NCI-H510A (cell line): ENCODE measurements at regions not wholly inside any gene's neighbourhood (a gene's known extent, or its start where the extent isn't known, plus 50 kb on each side); places are given as distances from the start of the nearest gene placed in this dataset.
"Not testable (repeated sequence)": the region's sequence is repeated elsewhere in the genome, so short reads cannot be mapped to it uniquely, and the experiment has no call there.

Experiments
- DNase-seq: peaks from one replicate; lab custom pipeline; 2025; lab: John Stamatoyannopoulos, UW

DNA sequence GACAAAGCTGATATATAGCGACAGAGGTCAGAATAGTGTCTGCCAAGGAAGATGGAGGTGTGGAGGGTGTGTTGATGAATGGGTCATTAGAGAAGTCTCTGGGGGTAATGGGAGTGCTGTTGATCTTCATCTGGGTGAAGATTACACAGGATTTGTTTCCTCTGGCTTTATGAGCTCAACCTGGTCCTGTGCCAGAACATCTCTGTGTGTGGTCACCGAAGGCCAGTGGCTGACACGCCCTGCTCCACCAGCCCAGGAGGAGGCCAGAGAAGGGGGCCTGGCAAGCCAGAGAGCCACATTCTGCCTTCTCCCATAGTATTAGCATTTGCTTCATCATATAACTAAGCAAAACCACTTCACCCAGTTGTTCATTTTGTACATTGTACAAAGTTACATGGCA lies 121.1 kb downstream of the ZNF621 start:
- no peak for DNase-seq

DNA sequence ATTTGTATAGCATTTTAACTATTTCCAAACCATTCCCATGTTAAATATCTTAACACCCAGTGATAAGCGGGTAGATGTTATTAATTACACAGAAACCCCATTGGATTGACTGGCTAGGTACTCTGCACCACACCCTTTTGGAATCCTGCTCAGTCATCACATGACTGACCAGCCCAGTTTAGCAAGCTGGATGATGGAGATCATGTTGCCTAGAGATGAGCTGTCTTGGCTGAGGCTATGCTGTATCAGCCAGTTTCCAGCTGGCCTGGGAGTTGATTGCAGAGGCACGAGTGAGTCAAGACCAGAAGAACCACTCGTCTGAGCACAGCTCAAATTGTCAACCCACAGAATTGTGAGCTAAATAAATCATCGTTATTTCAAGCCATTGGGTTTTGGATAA lies 124.6 kb downstream of the ZNF621 start:
- DNase-seq, result no peak

DNA sequence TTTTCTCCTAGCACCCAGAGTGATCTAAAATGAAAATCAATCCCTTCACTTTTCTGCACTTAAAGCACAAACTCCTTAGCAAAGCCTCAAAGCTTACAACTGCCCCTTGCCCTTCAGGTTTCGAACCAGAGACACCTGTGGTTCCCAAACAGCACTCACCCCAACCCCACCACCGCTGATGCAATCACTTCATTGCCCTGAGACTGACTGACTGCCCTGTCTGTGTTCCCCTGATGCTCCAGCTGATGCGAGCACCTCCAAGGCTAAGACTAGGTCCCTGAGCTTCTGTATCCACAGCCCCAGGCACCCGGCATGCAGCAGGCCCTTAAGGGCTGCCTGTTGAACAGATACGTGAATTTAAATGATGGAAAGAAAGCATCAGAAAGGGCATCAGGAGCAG lies 127.3 kb downstream of the ZNF621 start:
- no peak for DNase-seq

DNA sequence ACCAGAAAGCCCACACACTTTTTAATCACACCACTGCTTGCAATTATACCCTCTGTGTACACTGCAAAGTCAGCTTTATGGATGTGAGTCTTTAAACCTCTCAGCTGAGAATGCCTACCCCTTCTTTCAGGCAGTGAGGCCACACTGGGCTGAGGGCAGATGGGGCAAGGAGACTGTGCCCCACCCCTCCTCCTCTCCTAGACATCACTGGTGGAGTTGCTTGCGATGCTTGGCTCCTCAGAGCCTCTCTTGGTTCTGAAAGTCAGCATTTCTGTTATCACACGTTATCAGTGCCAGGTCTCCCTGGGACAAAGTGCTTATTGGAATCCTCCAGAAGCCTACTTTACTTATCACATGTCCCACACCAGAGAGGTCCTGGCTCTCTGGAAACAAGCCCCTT lies 128.2 kb downstream of the ZNF621 start:
- no peak for DNase-seq

DNA sequence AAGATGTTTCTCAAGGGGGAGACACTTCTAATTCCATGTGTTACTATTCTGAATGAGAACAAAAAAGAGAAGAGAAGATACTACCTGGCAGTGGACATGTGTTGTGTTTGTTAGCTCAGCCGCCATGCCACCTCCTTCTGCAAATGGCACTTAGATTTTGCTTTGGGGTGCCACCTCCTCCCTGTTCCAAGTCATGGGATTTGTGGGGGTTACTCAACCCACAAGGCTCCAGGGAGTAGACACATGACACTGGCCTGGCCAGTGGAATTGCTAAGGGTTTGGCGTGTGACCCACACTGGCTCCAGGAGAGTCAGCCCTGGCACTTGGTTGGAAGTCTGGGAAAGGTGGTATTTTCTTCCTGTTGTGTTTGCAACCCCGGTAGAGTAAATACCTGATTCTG lies 129.1 kb downstream of the ZNF621 start:
- no peak for DNase-seq

DNA sequence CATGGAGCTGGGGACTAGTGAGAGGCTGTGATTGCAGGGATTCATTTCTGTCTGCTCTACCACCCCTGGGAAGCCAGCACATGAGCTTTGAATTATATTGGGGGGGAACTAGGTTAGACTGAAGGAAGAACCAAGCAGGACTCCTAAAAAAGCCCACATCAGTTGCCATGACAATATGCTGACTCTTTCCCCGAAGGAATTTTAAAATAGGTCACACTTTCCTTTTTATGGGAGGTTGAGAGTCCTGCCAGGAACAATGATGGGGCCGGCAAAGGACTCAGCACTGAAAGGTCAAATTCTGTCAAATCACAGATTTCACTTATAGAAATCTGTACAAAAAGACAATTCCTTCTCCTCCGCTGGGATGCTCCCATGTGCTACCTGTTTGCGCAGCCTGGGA lies 130.8 kb downstream of the ZNF621 start:
- DNase-seq, result no peak

DNA sequence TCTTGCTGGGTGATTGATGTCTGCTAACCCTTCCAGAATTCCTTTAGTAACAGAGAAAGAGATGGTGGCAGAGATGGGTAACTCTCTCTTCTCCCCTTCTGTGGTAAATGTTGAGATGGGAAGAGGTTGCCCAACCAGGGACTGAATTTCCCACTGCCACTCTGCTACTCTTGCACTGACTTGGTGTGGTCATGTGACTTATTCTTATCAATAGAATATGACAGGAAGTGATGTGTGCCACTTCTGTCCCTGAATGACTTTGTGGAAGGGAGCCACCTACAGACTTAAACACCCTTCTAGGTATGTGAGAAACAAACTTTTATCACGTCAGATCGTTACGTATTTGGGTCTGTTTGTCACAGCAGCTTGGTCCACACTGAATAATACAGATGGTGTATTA lies 132.9 kb downstream of the ZNF621 start:
- DNase-seq, result no peak

DNA sequence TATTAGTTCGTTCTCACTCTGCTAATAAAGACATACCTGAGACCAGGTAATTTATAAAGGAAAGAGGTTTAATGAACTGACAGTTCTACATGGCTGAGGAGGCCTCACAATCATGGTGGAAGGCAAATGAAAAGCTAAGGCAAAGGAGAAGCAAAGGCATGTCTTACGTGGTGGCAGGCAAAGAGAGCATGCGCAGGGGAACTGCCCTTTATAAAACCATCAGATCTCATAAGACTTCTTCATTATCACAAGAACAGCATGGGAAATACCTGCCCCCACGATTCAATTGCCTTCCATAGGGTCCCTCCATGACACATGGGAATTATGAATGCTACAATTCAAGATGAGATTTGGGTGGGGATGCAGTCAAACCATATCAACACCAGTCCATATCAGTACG lies 133.5 kb downstream of the ZNF621 start:
- DNase-seq, result no peak

DNA sequence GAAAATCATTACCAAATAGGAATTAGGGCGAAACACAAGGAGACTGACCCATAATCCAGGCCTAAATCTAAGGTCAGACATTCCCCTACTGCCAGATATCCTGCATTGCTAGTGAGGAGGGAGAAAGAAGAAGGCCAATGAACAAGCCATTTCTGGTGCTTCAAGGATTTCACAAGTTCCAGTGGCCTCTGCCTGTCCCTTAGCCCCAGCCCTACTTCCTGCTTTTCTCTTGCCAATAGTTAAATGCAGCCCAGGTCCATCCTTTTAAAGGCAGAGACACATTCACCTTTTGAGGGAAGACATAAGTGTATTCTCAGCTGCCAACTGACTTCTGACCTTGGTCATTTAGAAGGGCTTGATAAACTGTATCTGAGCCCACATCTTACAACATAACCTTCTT lies 135.8 kb downstream of the ZNF621 start:
- no peak for DNase-seq

DNA sequence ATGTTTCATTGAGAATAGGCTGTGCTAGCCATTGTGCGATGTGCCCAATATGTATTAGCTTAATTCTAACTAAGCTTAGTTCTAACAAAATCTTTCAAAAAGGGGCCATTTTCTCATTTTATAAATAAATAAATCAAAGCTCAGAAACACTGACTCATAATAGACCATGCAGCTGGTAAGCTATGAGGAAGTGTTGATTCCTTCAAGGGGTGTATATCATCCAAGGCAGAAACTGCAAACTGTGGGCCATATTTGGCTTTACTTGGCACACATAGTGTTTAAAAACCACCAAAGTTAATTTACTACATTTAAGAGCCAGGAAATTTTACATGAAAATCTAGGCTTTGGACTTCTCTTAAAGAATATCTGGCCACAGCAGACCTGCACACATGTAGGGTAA lies 136.5 kb downstream of the ZNF621 start:
- DNase-seq, result no peak

DNA sequence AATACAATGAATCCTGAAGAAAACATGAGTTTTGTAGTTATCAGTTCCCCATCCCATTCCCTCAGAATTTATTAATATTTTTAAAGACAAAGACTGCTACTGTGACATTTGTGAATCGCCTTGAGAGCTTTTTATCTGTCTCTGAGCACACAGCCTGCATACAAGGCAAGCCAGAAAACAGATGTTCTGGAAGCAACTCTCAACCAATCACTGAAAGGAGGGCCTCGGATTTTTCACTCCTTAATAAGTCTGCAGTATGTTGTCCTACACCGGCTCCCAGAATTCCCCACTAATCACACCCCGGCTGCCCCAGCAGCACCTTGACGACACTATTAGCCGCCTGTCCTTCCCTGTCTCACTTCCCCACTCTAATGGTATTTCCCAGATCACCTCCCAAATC lies 138.5 kb downstream of the ZNF621 start:
- DNase-seq, result no peak

DNA sequence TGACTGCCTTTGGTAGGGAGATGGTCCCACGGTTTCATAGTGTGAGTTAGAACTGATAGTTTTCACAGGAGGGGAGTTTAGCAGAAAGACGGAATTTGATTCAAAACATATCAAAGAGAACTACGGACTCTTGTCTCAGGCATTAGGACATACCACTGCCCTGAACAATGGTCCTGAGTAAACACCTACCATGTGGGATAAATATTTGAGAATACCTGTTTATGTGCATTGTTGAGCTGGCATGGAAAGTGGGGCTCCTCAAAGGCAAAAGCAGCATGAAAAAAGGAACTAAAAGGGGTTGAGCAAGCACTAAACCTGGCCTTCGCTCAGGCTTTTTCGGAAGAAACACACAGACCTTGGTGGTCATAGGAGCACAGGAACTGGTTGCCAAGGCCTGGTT lies 144.4 kb downstream of the ZNF621 start:
- no peak for DNase-seq

DNA sequence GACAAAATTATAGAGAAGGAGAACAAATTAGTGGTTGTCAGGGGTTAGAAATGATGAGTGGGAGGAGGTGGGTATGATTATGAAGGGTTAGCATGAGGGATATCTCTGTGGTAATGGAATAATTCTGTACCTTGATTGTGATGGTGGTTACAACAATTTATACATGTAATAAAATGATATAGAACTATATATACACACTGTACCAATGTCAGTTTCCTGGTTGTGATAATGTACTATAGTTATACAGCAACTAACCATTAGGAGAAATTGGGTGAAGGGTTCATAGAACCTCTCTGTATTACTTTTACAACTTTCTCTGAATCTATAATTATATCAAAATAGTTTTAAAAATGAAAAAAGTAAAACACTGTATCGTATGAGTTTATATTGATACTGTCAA lies 148.1 kb downstream of the ZNF621 start:
- DNase-seq, result no peak

DNA sequence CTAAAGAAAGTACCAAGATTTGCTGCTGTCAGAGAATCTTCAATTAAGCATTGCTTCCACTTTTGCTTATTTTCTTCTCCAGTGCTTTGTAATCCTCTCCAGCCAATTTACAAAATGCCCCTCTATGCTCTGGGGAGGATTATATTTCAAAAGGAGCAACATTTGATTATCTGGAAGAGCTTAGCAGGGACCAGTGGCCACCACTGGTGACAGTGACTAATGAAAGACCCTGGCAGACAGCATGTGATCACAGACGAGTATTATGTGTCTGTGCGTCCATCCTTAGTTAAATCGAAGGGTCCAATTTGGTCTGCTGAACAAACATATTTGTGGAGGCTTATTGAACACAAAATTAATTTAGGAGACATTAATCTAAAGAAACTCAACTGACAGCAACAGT lies 152.6 kb downstream of the ZNF621 start:
- DNase-seq, result no peak

DNA sequence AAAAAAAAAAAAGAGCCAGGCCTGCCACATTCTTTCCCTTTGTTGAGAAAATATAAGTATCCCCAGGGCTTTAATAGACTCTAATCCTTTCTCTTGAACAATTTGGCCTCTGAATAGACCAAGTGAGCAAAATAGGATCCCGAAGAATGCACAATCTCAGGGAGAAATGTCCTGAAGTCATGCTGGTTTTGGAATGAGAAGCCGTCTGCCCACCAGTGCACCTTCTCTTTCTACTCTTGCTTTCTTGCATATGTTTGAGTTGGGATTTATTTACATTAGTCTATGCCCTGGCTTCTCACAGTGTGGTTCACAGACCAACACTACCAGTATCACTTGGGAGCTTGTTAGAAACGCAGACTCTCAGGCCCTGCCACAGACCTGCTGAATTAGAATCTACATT lies 153.0 kb downstream of the ZNF621 start:
- no peak for DNase-seq

DNA sequence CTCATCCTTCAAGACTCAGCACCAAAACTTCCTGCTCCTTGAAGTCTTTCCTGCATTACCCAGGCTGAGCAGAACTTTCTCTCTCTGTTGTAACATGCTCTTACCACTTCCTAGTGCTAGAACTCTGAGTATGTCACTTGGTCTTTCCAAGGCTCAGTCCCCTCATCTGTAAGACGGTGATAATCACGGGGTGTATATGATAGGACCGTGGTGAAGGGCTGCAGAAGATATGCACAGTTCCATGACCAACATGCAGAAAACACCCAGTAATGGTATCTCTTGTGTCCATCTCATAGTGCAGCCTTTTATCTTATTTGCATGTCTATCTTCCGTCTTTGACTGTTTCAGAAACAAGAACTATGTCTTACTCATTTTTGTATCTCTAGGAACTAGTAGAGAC lies 154.5 kb downstream of the ZNF621 start:
- no peak for DNase-seq

DNA sequence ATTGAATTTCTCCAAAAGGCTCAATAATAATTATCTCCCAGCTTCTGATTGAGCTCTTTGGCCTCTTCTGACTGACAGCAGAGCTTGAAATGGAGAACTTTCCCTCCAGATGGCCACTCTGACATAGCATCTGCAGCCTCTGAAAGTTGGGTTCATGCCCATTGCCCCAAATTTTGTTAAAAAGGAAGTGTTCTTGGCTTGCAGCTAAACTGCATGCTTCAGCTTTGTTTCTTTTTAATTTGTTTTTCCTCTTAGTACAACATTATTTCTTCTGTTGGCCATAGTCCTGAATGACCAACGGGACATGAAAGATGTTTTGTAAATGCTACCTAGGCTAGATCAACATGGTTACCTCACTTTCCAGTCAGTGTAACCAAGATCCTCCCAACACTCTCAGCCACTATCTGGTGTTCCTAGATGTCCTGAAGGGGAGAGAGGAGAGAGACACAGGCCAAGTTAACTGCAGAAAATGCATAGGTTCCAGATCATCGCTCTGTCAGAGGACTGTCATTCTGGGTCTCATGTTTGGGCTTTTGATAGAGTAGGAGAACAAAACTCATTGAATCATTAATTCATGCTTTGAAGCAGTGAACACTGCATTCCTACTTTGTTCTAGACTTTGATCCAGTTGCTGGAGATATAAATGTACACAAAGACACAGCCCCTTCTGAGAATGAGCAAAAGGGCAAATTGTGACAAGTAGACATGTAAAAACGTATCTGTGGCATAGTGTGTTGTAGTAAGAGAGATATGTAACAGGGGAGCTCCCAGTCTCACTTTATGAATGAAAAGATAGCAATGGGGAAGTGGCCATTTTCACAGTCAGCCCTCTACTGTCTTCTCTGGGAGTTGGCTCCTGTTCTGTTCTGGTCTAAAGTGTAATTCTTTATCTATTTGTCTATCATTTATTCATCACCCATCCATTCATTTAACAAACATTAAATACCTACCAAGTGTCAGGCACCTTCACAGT lies 156.2 kb downstream of the ZNF621 start:
- no peak for DNase-seq

DNA sequence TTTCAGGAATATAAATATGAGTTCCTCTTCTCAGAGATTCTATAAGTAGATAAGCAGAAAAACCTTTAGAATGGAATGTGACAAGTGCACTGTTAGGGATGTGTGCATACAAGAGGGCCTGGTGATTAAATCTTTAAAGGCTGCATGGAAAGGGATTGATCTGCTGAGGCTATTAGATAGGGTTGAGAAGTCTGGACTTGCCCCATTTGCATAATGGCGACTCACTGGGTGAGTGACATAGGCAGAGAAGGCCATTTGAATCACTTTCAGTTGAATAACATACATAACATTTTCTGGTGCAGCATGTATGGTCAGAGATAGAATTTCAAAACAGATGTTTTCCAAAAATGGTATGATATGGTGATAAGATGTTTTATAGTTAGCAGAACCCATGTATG lies 156.9 kb downstream of the ZNF621 start:
- DNase-seq, result no peak

DNA sequence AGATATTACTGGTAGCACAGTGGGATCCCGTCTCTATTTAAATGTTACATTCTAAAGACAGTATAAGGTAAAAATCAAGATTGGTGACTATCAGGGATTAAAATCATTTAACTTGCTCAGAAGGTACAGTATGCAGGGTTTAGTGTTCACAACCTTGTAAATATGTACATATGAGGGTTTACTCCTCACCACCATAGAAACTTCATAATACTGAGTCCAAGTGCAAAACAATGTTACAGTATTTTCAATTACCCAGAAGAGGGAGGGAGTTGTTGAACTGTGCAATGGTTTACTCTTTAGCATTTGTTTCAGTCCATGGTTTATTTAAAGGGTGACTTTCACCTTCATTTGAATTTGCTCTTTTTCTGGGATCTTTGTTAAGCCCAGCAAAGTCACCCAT lies 165.1 kb downstream of the ZNF621 start:
- no peak for DNase-seq

DNA sequence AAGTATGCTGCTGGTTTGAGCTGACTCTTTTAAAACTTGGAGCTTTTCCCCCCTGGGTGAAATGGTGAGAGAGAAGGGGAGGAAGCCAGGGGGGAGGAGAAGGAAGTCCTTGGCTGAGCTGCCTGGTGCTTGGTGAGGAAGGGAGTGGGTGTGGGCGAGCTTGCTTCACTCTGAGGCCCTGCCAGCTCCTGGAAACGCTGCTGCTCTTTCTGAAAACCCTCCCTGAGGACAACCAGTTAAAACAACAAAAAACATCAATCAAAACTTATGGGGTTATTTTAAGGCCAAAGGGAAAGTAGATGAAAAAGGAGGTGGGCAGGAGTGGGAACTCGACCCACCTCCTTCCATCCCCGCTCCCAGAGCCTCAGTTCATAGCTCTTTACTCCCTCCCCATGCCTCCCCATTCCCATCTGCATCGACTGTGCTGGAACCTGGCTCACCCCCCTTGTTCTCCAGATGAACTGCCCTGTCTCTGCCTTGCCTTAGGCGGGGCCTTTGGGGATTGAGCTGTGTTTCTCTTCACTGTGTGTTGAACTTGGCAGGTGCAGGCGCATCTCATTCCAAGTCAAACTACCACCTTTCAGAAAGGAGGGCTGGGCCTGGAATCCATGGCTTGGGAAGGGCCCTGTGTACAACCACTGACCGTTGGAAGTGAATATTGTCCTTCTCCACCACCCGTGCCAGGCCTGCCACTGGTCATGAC lies 166.1 kb downstream of the ZNF621 start:
- no peak for DNase-seq

DNA sequence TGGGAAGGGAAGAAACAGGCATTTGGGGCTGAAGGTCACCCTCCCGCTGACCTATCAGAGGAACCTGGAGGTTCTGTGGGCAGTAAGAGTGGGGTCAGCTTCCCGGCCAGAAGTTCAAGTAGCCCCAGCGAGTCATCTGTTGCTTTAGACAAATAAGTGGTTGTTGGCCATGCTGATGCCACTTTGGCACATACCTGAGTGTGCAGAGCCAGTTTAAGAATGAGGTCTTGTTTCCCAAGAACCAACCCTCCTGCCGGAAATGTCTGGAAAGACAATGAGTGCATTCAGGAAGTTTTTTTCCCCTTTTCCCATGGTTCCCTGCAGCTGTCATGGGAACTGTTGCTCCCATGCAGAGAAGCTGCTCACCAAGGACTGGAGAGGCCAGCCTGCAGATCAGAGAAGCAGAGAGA lies 166.7 kb downstream of the ZNF621 start:
- DNase-seq, result no peak

DNA sequence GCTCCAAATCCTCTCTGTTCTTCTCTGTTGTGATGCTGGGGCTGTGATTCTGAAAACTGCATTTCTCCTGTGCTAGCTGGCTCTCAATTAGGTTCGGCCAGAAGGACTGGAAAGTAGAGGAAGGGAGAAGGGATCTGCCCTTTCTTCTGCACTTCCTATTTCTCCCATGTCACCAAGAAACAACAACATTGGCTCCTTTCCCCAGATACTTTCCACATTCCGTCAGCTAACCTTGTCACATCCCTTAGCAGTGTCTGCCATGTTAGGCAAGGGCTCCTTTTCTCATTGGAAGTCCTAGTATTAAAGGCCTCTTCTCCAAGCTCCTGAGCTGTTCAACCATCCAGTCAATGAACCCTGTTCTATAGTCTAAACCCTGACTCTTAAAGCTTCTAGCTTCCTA lies 171.1 kb downstream of the ZNF621 start:
- no peak for DNase-seq

DNA sequence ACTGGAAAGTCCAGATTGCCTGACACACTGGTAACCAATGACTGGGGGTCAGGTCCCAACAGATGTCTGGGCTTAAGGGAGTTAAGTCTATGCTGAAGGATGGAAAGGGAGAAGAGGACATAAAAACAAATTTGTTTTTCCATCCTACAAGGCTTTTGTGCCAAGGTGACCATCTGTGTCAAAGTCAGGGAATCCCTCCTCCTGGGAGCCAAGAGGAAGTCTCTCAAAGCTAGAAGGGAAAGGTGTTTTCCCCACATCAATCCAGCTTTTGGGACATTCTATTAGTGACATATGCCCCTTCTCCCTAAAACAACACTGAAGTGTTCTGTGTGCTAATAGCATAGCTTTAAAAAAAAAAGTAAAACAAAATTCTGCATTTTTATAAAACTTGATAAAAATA lies 173.9 kb downstream of the ZNF621 start:
- not testable (repeated sequence) for DNase-seq
